ENCODE measurements at regions not wholly inside any gene's neighbourhood (a gene's known extent, or its start where the extent isn't known, plus 50 kb on each side); places are given as distances from the start of the nearest gene placed in this dataset.

GRCh38 chr12:92549516-92549915 is 153.3 kb upstream of the PLEKHG7 start:
- intact Hi-C loops (cut with DNase I, micrococcal nuclease): no loop called here
- H3K9me3 ChIP-seq: no peaks in the 10 kb centered on the region
- TF ChIP-seq, protein P1, sequence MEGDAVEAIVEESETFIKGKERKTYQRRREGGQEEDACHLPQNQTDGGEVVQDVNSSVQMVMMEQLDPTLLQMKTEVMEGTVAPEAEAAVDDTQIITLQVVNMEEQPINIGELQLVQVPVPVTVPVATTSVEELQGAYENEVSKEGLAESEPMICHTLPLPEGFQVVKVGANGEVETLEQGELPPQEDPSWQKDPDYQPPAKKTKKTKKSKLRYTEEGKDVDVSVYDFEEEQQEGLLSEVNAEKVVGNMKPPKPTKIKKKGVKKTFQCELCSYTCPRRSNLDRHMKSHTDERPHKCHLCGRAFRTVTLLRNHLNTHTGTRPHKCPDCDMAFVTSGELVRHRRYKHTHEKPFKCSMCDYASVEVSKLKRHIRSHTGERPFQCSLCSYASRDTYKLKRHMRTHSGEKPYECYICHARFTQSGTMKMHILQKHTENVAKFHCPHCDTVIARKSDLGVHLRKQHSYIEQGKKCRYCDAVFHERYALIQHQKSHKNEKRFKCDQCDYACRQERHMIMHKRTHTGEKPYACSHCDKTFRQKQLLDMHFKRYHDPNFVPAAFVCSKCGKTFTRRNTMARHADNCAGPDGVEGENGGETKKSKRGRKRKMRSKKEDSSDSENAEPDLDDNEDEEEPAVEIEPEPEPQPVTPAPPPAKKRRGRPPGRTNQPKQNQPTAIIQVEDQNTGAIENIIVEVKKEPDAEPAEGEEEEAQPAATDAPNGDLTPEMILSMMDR (IDR thresholded peaks at IDR 0.05): no peak
- ATAC-seq: no peak
- H3K36me3 ChIP-seq (ENCODE audit: low read depth): no peaks in the 10 kb centered on the region
- no peak for DNase-seq
- H3K4me1 ChIP-seq (ENCODE audit: low read depth): peaks cover 20% of the 10 kb centered on the region
- H3K4me3 ChIP-seq: no peak overlapping the region

- intact Hi-C loops (cut with DNase I, micrococcal nuclease): no loop called here
- Histone ChIP-seq H3K9me3 (no peaks in the 10 kb centered on the region), H3K4me1 (ENCODE audit: low read depth) (peaks cover 35% of the 10 kb centered on the region), H3K4me3 (no peak overlapping the region), H3K36me3 (ENCODE audit: low read depth) (no peaks in the 10 kb centered on the region)
- no peak for ATAC-seq
- TF ChIP-seq, protein P1 (IDR thresholded peaks at IDR 0.05): no peak
- no peak for DNase-seq
Observed at GRCh38 chr12:92547906-92548305, 154.9 kb upstream of the PLEKHG7 start.

GRCh38 chr12:92547420-92547819 is 155.4 kb upstream of the PLEKHG7 start:
- H3K4me3 ChIP-seq: no peak overlapping the region
- ATAC-seq: no peak
- peaks cover 38% of the 10 kb centered on the region for H3K4me1 ChIP-seq (ENCODE audit: low read depth)

DNA sequence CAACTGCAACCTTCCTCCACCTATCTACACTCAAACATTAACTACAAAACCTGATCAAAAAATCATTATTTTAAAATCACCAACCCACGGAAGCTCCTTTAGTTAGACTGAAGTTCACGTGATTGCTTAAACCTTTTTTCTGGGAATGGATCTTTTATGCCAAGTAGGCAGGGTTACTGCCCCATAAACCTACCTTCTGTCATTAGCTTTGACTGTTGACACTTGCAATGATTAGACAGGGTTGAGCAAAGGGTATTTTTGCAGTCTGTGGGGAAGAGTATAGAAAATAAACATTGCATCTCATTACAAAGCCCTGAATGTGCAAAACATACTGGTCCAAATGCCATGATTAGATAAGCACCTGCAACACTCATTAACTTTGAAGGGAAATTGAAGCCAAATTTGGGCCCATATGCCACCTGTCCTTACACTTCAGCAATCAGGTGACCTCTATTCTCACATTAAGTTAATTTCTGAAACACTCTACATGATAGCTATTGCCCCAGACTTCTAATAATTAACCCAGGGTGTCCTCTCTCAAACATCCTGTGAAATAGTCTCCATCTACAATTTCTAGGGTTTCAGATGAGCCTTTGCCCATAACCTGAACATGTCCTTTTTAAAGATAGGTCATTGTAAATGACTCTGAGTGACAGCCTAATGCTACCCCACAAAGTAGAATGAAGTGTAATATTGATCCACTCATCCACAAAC is 156.0 kb upstream of the PLEKHG7 start:
- intact Hi-C loops (cut with DNase I, micrococcal nuclease): no loop called here
- H3K4me3 ChIP-seq: no peak overlapping the region
- TF ChIP-seq, protein P1 (IDR thresholded peaks at IDR 0.05): no peak
- peaks cover 39% of the 10 kb centered on the region for H3K4me1 ChIP-seq (ENCODE audit: low read depth)
- ATAC-seq: peak; percentile 74
- DNase-seq: no peak
- H3K36me3 ChIP-seq (ENCODE audit: low read depth): no peaks in the 10 kb centered on the region
- no peaks in the 10 kb centered on the region for H3K9me3 ChIP-seq

More at GRCh38 chr12:92547420-92547819, 155.4 kb upstream of the PLEKHG7 start:
- intact Hi-C loops (cut with DNase I, micrococcal nuclease): no loop called here
- TF ChIP-seq, protein P1 (IDR thresholded peaks at IDR 0.05): no peak
- H3K36me3 ChIP-seq (ENCODE audit: low read depth): no peaks in the 10 kb centered on the region
- no peak for DNase-seq
- H3K9me3 ChIP-seq: no peaks in the 10 kb centered on the region

DNA sequence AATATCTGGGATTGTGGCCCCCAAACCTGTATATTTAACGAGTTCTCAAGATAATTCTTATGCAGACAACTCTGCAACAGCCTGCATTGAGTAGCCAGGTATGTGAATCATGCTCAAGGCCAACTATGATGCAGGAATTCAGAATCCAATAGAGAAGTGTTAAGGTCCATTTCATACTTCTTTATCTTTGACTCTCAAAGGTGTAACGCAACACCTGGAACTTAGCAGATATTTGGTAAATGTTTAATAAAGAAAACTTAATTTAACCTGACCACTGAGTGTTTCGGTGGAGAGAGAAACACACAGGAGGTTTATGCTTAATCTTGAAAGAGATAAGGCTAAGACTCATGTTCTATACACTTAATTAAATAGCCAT is 156.5 kb upstream of the PLEKHG7 start:
- Histone ChIP-seq H3K9me3 (no peaks in the 10 kb centered on the region), H3K36me3 (ENCODE audit: low read depth) (no peaks in the 10 kb centered on the region), H3K4me3 (no peak overlapping the region), H3K4me1 (ENCODE audit: low read depth) (peaks cover 39% of the 10 kb centered on the region)
- DNase-seq (no peak), ATAC-seq (peak; percentile 22)
- TF ChIP-seq, protein P1 (IDR thresholded peaks at IDR 0.05): no peak
- intact Hi-C loops (cut with DNase I, micrococcal nuclease): no loop called here

Measured in mucosa of descending colon (tissue), 3 donors.